Smooth muscle cell (in vitro differentiated cells): ENCODE measurements at regions not wholly inside any gene's neighbourhood (a gene's known extent, or its start where the extent isn't known, plus 50 kb on each side); places are given as distances from the start of the nearest gene placed in this dataset.

Experiments
- DNase-seq: peaks from one replicate; lab custom pipeline; 2025; ENCODE audit not compliant: unreplicated experiment; lab: John Stamatoyannopoulos, UW
- H2AFZ ChIP-seq: fragments of 200-600 bp; sonication (generic); 2 replicates; pipeline ENCODE4 v1.6.0; 2016; ENCODE audit warnings: antibody characterized with exemption, low read depth, mild to moderate bottlenecking
- H3F3A ChIP-seq: fragments of 200-600 bp; sonication (generic); 2 replicates; pipeline ENCODE4 v1.6.0; 2017; ENCODE audit warnings: antibody characterized with exemption, low read depth
- H3K27ac ChIP-seq: fragments of 200-600 bp; sonication (generic); 2 replicates; pipeline ENCODE4 v1.5.1; 2016; ENCODE audit warnings: low read depth, mild to moderate bottlenecking
- H3K27me3 ChIP-seq: fragments of 200-600 bp; sonication (generic); 2 replicates; pipeline ENCODE4 v1.6.1; 2016; ENCODE audit warnings: low read depth, mild to moderate bottlenecking
- H3K36me3 ChIP-seq: fragments of 200-600 bp; sonication (generic); 2 replicates; pipeline ENCODE4 v1.5.1; 2016; ENCODE audit warnings: low read depth
- H3K4me1 ChIP-seq: fragments of 200-600 bp; sonication (generic); 2 replicates; pipeline ENCODE4 v1.5.1; 2016; ENCODE audit warnings: low read depth
- H3K4me2 ChIP-seq: fragments of 200-600 bp; sonication (generic); 2 replicates; pipeline ENCODE4 v1.6.0; 2016; ENCODE audit warnings: mild to moderate bottlenecking
- H3K4me3 ChIP-seq: fragments of 200-600 bp; sonication (generic); 2 replicates; pipeline ENCODE4 v1.5.1; 2016; ENCODE audit warnings: mild to moderate bottlenecking
- H3K79me2 ChIP-seq: fragments of 200-600 bp; sonication (generic); 2 replicates; pipeline ENCODE4 v1.6.0; 2016; ENCODE audit warnings: low read depth, mild to moderate bottlenecking
- H3K9ac ChIP-seq: fragments of 200-600 bp; sonication (generic); 2 replicates; pipeline ENCODE4 v1.6.0; 2016; ENCODE audit warnings: low read depth
- H3K9me3 ChIP-seq: fragments of 200-600 bp; sonication (generic); replicated peaks from 2 replicates; pipeline ENCODE4 v1.5.1; 2016; ENCODE audit warnings: low read depth
- H4K20me1 ChIP-seq: fragments of 200-600 bp; sonication (generic); 2 replicates; pipeline ENCODE4 v1.6.0; 2016; ENCODE audit warnings: low read depth
- WGBS: methylation state at CpG from one replicate; pipeline ENCODE4 v1.1.7; 2016; ENCODE audit warnings: low lambda C conversion rate; 5-methylcytosine and 5-hydroxymethylcytosine counted together
- TF ChIP-seq, protein P1 (sequence below): fragments of 200-600 bp; sonication (generic); IDR thresholded peaks from 2 replicates; pipeline ENCODE4 v1.5.1; 2017; ENCODE audit warnings: borderline replicate concordance, mild to moderate bottlenecking, antibody characterized with exemption; ENCODE audit not compliant: insufficient read depth, poor library complexity, severe bottlenecking

GRCh38 chr14:56953884-56954283 is 143.6 kb upstream of the OTX2 start:
- no peak overlapping the region for H3K4me3 ChIP-seq
- no peaks in the 10 kb centered on the region for H3K79me2 ChIP-seq
- no peak overlapping the region for H2AFZ ChIP-seq
- H3K9ac ChIP-seq, result no peak overlapping the region
- TF ChIP-seq, protein P1, sequence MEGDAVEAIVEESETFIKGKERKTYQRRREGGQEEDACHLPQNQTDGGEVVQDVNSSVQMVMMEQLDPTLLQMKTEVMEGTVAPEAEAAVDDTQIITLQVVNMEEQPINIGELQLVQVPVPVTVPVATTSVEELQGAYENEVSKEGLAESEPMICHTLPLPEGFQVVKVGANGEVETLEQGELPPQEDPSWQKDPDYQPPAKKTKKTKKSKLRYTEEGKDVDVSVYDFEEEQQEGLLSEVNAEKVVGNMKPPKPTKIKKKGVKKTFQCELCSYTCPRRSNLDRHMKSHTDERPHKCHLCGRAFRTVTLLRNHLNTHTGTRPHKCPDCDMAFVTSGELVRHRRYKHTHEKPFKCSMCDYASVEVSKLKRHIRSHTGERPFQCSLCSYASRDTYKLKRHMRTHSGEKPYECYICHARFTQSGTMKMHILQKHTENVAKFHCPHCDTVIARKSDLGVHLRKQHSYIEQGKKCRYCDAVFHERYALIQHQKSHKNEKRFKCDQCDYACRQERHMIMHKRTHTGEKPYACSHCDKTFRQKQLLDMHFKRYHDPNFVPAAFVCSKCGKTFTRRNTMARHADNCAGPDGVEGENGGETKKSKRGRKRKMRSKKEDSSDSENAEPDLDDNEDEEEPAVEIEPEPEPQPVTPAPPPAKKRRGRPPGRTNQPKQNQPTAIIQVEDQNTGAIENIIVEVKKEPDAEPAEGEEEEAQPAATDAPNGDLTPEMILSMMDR, result no peak
- peaks cover 18% of the 10 kb centered on the region for H3K4me1 ChIP-seq
- DNase-seq, result no peak
- no peaks in the 10 kb centered on the region for H3K27me3 ChIP-seq
- H3K36me3 ChIP-seq, result no peaks in the 10 kb centered on the region
- H3K27ac ChIP-seq, result no peak overlapping the region
- no peak overlapping the region for H3K4me2 ChIP-seq
- H4K20me1 ChIP-seq, result no peaks in the 10 kb centered on the region
- H3K9me3 ChIP-seq, result no peaks in the 10 kb centered on the region
- 32% methylated on average over 5 of the region's 5 CpGs for WGBS
- no peaks in the 10 kb centered on the region for H3F3A ChIP-seq

- TF ChIP-seq, protein P1, result no peak
- no peaks in the 10 kb centered on the region for H3K9me3 ChIP-seq
- H3F3A ChIP-seq, result no peaks in the 10 kb centered on the region
- H3K79me2 ChIP-seq, result no peaks in the 10 kb centered on the region
- H3K4me3 ChIP-seq, result no peak overlapping the region
- H3K9ac ChIP-seq, result no peak overlapping the region
- no peaks in the 10 kb centered on the region for H3K36me3 ChIP-seq
- no peaks in the 10 kb centered on the region for H4K20me1 ChIP-seq
- H3K4me1 ChIP-seq, result peaks cover 18% of the 10 kb centered on the region
- WGBS, result 92% methylated on average over 3 of the region's 3 CpGs
- H2AFZ ChIP-seq, result no peak overlapping the region
- H3K27ac ChIP-seq, result no peak overlapping the region
- DNase-seq, result no peak
- H3K27me3 ChIP-seq, result no peaks in the 10 kb centered on the region
- H3K4me2 ChIP-seq, result no peak overlapping the region
Observed at GRCh38 chr14:56952766-56953473, 142.6 kb upstream of the OTX2 start.

DNA sequence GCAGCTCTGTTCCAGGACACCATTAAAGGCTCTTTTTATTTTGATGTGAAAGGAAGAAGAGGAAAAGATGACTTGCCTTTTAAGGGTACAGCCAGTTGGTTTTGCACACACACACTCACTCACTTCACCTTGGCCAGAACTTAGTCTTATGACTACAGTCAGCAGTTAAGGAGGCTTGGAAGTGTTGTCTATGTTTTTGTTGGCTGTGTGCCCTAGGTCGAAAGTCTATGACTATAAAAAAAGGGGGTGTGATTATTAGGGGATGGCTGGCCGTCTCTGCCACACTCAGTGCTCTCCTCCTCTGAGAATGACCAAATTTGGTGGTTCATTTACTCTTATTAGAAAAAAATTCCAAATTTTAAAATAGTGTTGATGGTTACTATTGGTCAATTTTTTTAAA is 139.5 kb upstream of the OTX2 start:
- DNase-seq, result no peak
- H4K20me1 ChIP-seq, result no peaks in the 10 kb centered on the region
- H3K27me3 ChIP-seq, result peaks cover 2% of the 10 kb centered on the region
- H3F3A ChIP-seq, result no peaks in the 10 kb centered on the region
- no peaks in the 10 kb centered on the region for H3K36me3 ChIP-seq
- H3K4me2 ChIP-seq, result no peak overlapping the region
- no peak overlapping the region for H3K4me3 ChIP-seq
- peaks cover 22% of the 10 kb centered on the region for H3K4me1 ChIP-seq
- no peaks in the 10 kb centered on the region for H3K9me3 ChIP-seq
- no peak overlapping the region for H2AFZ ChIP-seq
- TF ChIP-seq, protein P1, result no peak
- H3K27ac ChIP-seq, result no peak overlapping the region
- H3K79me2 ChIP-seq, result no peaks in the 10 kb centered on the region
- WGBS, result 67% methylated on average over 2 of the region's 2 CpGs
- H3K9ac ChIP-seq, result no peak overlapping the region

- Histone ChIP-seq H3K79me2 (no peaks in the 10 kb centered on the region), H3K4me1 (peaks cover 4% of the 10 kb centered on the region), H3K27ac (no peak overlapping the region), H3K4me3 (no peak overlapping the region), H3K9ac (no peak overlapping the region), H3K36me3 (no peaks in the 10 kb centered on the region), H4K20me1 (no peaks in the 10 kb centered on the region), H3K27me3 (peaks cover 2% of the 10 kb centered on the region), H3F3A (no peaks in the 10 kb centered on the region), H3K9me3 (no peaks in the 10 kb centered on the region), H2AFZ (no peak overlapping the region), H3K4me2 (no peak overlapping the region)
- WGBS, result 36% methylated on average over 2 of the region's 2 CpGs
- TF ChIP-seq, protein P1, result no peak
- no peak for DNase-seq
Observed at GRCh38 chr14:56945291-56945690, 135.0 kb upstream of the OTX2 start.
